ENCODE measurements at regions not wholly inside any gene's neighbourhood (a gene's known extent, or its start where the extent isn't known, plus 50 kb on each side); places are given as distances from the start of the nearest gene placed in this dataset.

- H3K9me2 ChIP-seq (replicated peaks; ENCODE audit: control insufficient read depth, low read length): no peaks in the 10 kb centered on the region
- H3K79me2 ChIP-seq (ENCODE audit: control insufficient read depth, low read length): no peaks in the 10 kb centered on the region
- H4K20me1 ChIP-seq (ENCODE audit: control insufficient read depth, insufficient read depth, low read depth, low read length): no peaks in the 10 kb centered on the region
- H3K27ac ChIP-seq (ENCODE audit: low read depth, low read length): no peak overlapping the region
- H3K4me3 ChIP-seq (ENCODE audit: low read length): no peak overlapping the region
- no peaks in the 10 kb centered on the region for H3F3A ChIP-seq (ENCODE audit: control insufficient read depth, insufficient read depth)
- TF ChIP-seq EZH2phosphoT487 (IDR thresholded peaks at IDR 0.05; ENCODE audit: borderline replicate concordance, low read length) (no peak), CTCF (IDR thresholded peaks at IDR 0.05; ENCODE audit: low read depth, low read length, poor library complexity, severe bottlenecking) (no peak)
- H3K4me2 ChIP-seq (ENCODE audit: low read length): no peak overlapping the region
- no peaks in the 10 kb centered on the region for H3K27me3 ChIP-seq (ENCODE audit: control insufficient read depth, low read length)
- no peaks in the 10 kb centered on the region for H3K36me3 ChIP-seq (ENCODE audit: control insufficient read depth, low read length)
- H3K4me1 ChIP-seq (ENCODE audit: control insufficient read depth, low read length): no peaks in the 10 kb centered on the region
- no peaks in the 10 kb centered on the region for H3K9me3 ChIP-seq (ENCODE audit: control insufficient read depth, insufficient read depth, low read length)
These were observed 465.0 kb upstream of the HSF2 start for GRCh38 chr6:121934451-121934850.

- no peaks in the 10 kb centered on the region for H3K27me3 ChIP-seq (ENCODE audit: control insufficient read depth, low read length)
- no peaks in the 10 kb centered on the region for H3K9me2 ChIP-seq (replicated peaks; ENCODE audit: control insufficient read depth, low read length)
- no peaks in the 10 kb centered on the region for H3K79me2 ChIP-seq (ENCODE audit: control insufficient read depth, low read length)
- no peaks in the 10 kb centered on the region for H3K4me1 ChIP-seq (ENCODE audit: control insufficient read depth, low read length)
- H3K36me3 ChIP-seq (ENCODE audit: control insufficient read depth, low read length): no peaks in the 10 kb centered on the region
- no peak overlapping the region for H3K4me3 ChIP-seq (ENCODE audit: low read length)
- H3K27ac ChIP-seq (ENCODE audit: low read depth, low read length): no peak overlapping the region
- no peak for TF ChIP-seq EZH2phosphoT487 (IDR thresholded peaks at IDR 0.05; ENCODE audit: borderline replicate concordance, low read length)
- no peak for TF ChIP-seq CTCF (IDR thresholded peaks at IDR 0.05; ENCODE audit: low read depth, low read length, poor library complexity, severe bottlenecking)
- no peak overlapping the region for H3K4me2 ChIP-seq (ENCODE audit: low read length)
- no peaks in the 10 kb centered on the region for H3F3A ChIP-seq (ENCODE audit: control insufficient read depth, insufficient read depth)
- H3K9me3 ChIP-seq (ENCODE audit: control insufficient read depth, insufficient read depth, low read length): no peaks in the 10 kb centered on the region
- no peaks in the 10 kb centered on the region for H4K20me1 ChIP-seq (ENCODE audit: control insufficient read depth, insufficient read depth, low read depth, low read length)
These were observed 458.7 kb upstream of the HSF2 start for GRCh38 chr6:121940728-121941127.

- Histone ChIP-seq H3F3A (ENCODE audit: control insufficient read depth, insufficient read depth) (no peaks in the 10 kb centered on the region), H4K20me1 (ENCODE audit: control insufficient read depth, insufficient read depth, low read depth, low read length) (no peaks in the 10 kb centered on the region)
These were observed 455.1 kb upstream of the HSF2 start for GRCh38 chr6:121944354-121944753.

More at GRCh38 chr6:121944354-121944753, 455.1 kb upstream of the HSF2 start:
- H3K4me3 ChIP-seq (ENCODE audit: low read length): no peak overlapping the region
- no peaks in the 10 kb centered on the region for H3K4me1 ChIP-seq (ENCODE audit: control insufficient read depth, low read length)
- no peak overlapping the region for H3K27ac ChIP-seq (ENCODE audit: low read depth, low read length)
- H3K27me3 ChIP-seq (ENCODE audit: control insufficient read depth, low read length): no peaks in the 10 kb centered on the region
- H3K4me2 ChIP-seq (ENCODE audit: low read length): no peak overlapping the region
- no peaks in the 10 kb centered on the region for H3K36me3 ChIP-seq (ENCODE audit: control insufficient read depth, low read length)
- H3K9me3 ChIP-seq (ENCODE audit: control insufficient read depth, insufficient read depth, low read length): no peaks in the 10 kb centered on the region
- H3K9me2 ChIP-seq (replicated peaks; ENCODE audit: control insufficient read depth, low read length): no peaks in the 10 kb centered on the region
- no peaks in the 10 kb centered on the region for H3K79me2 ChIP-seq (ENCODE audit: control insufficient read depth, low read length)
- no peak for TF ChIP-seq EZH2phosphoT487 (IDR thresholded peaks at IDR 0.05; ENCODE audit: borderline replicate concordance, low read length)
- no peak for TF ChIP-seq CTCF (IDR thresholded peaks at IDR 0.05; ENCODE audit: low read depth, low read length, poor library complexity, severe bottlenecking)

Data from DOHH2 (cell line).